C4-2B (cell line): ENCODE measurements at regions not wholly inside any gene's neighbourhood (a gene's known extent, or its start where the extent isn't known, plus 50 kb on each side); places are given as distances from the start of the nearest gene placed in this dataset.

ENCODE experiments used
- CTCF ChIP-seq: fragments of 450-650 bp; conservative IDR thresholded peaks from 2 replicates; pipeline ENCODE4 v1.5.1; 2017; ENCODE audit warnings: mild to moderate bottlenecking
- ZFX ChIP-seq: fragments of 450-650 bp; IDR thresholded peaks from 2 replicates; pipeline ENCODE4 v1.6.1; 2017

- TF ChIP-seq CTCF (no peak), ZFX (no peak)
These were observed 386.6 kb downstream of the SOX9 start for GRCh38 chr17:72507370-72507769.
